ENCODE measurements at regions not wholly inside any gene's neighbourhood (a gene's known extent, or its start where the extent isn't known, plus 50 kb on each side); places are given as distances from the start of the nearest gene placed in this dataset.
A peak's percentile ranks its signal among the peaks of the same experiment; 100 is the strongest.

DNA sequence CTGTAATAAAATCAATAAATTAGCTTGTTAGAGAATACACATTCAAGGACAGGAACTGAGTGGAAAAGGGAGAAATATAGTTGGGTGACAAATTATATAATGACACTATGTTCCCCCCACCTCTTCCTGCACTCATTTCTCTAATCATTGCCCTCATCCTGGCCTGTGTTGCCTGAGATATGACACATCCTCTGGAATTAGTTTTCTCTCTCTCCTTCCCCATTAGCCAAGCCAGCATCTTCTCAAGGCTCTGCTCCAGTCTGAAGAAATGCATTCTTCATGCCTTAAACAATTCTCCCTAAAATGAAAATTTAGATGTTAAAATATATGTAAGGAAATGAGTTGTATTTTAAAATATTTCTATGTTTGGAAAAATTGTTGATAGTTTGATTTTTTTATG is 280.3 kb downstream of the POU4F1 start:
- no peak for TF ChIP-seq CTCF (IDR thresholded peaks at IDR 0.05; ENCODE audit: insufficient read depth, low read depth, low read length, missing control alignments)
- no peak overlapping the region for H3K4me3 ChIP-seq (ENCODE audit: low read length)
- peak; percentile 11 for DNase-seq (ENCODE audit: low read depth)

- no peak overlapping the region for H3K4me3 ChIP-seq (ENCODE audit: low read length)
- DNase-seq (ENCODE audit: low read depth), result peak; percentile 42
- TF ChIP-seq CTCF (IDR thresholded peaks at IDR 0.05; ENCODE audit: insufficient read depth, low read depth, low read length, missing control alignments), result no peak
Observed at GRCh38 chr13:78319101-78319627, 284.2 kb downstream of the POU4F1 start.

GRCh38 chr13:78317030-78317429 is 286.3 kb downstream of the POU4F1 start:
- H3K4me3 ChIP-seq (ENCODE audit: low read length), result no peak overlapping the region
- peak; percentile 18 for DNase-seq (ENCODE audit: low read depth)
- peak; percentile 27 for TF ChIP-seq CTCF (IDR thresholded peaks at IDR 0.05; ENCODE audit: insufficient read depth, low read depth, low read length, missing control alignments)

DNA sequence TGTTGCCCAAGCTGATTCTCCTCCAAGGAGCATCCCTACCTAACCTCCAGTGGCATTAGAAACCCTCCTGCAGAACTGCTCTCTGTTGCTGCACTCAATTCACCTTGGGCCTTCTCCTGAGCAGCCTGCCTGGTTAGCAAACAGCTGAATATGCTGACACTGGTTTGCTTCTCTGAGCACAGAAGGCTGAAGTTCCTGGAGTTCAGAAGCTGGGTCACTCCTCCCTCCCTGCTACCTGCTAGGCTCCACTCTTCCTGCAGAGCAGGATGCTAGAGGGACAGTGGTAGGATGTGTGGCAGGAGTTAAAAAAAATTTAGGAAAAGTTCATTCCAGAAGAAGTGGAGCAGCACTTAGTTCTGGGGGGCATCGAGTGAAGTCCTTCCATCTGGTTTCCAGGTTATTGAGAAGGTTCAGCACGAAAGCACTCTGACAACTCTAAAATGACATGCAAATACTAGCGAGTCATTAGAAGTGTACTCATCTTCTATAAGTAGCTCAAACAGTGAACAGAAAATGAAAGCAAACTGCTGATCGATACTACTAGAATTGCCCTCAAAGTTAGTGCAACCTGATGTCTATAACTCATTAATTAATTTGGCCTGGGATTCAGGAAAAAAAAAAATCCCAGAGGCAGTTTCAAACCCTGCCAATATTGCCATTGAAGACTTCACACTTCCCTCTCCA is 293.7 kb downstream of the POU4F1 start:
- no peak for TF ChIP-seq CTCF (IDR thresholded peaks at IDR 0.05; ENCODE audit: insufficient read depth, low read depth, low read length, missing control alignments)
- DNase-seq (ENCODE audit: low read depth), result no peak
- no peak overlapping the region for H3K4me3 ChIP-seq (ENCODE audit: low read length)

- H3K4me3 ChIP-seq (ENCODE audit: low read length), result no peak overlapping the region
- no peak for DNase-seq (ENCODE audit: low read depth)
- no peak for TF ChIP-seq CTCF (IDR thresholded peaks at IDR 0.05; ENCODE audit: insufficient read depth, low read depth, low read length, missing control alignments)
Observed at GRCh38 chr13:78306519-78307206, 296.7 kb downstream of the POU4F1 start.

- no peak overlapping the region for H3K4me3 ChIP-seq (ENCODE audit: low read length)
- DNase-seq (ENCODE audit: low read depth), result no peak
Observed at GRCh38 chr13:78305171-78305570, 298.2 kb downstream of the POU4F1 start.

More at GRCh38 chr13:78305171-78305570, 298.2 kb downstream of the POU4F1 start:
- TF ChIP-seq CTCF (IDR thresholded peaks at IDR 0.05; ENCODE audit: insufficient read depth, low read depth, low read length, missing control alignments), result no peak

All from epithelial cell of esophagus (primary cell).